WTC11 (cell line): ENCODE measurements at regions not wholly inside any gene's neighbourhood (a gene's known extent, or its start where the extent isn't known, plus 50 kb on each side); places are given as distances from the start of the nearest gene placed in this dataset.

Experiments used
- ATAC-seq: fragments of 200-7000 bp; cut with Tn5 transposase; 2 replicates; pipeline ENCODE4 v1.10.0; 2021; ENCODE audit warnings: mild to moderate bottlenecking, moderate library complexity
- CTCF ChIA-PET: fragments of 300-600 bp; sonication (Branson Sonifier 250); formaldehyde crosslinking; loops from one replicate; lab custom pipeline; 2021; ENCODE audit warnings: antibody characterized with exemption; lab: Charles Lee
- POLR2A ChIA-PET: fragments of 350-600 bp; sonication (Branson Sonifier 250); formaldehyde crosslinking; loops from one replicate; lab custom pipeline; 2021; ENCODE audit warnings: antibody characterized with exemption; lab: Charles Lee
- DNase-seq: peaks from one replicate; pipeline ENCODE4 v3.0.0; 2021; ENCODE audit warnings: low spot score
- H3K27ac Mint-ChIP-seq: 2 replicates; pipeline ENCODE4 v1.8.0; 2021; ENCODE audit warnings: mixed read lengths
- H3K27me3 Mint-ChIP-seq: 2 replicates; pipeline ENCODE4 v1.8.0; 2021; ENCODE audit warnings: low read depth, mild to moderate bottlenecking, moderate library complexity, mixed read lengths
- H3K36me3 Mint-ChIP-seq: 2 replicates; pipeline ENCODE4 v1.8.0; 2021; ENCODE audit warnings: mixed read lengths
- H3K4me1 Mint-ChIP-seq: 2 replicates; pipeline ENCODE4 v1.8.0; 2022; ENCODE audit warnings: mixed read lengths
- H3K4me3 Mint-ChIP-seq: 2 replicates; pipeline ENCODE4 v1.8.0; 2021; ENCODE audit warnings: mild to moderate bottlenecking, moderate library complexity, mixed read lengths
- H3K9me3 Mint-ChIP-seq: 2 replicates; pipeline ENCODE4 v1.8.0; 2021; ENCODE audit warnings: mixed read lengths
- ESRRA ChIP-seq: sonication (generic); formaldehyde crosslinking; IDR thresholded peaks from 2 replicates; pipeline ENCODE4 v1.8.1; 2022; ENCODE audit warnings: mild to moderate bottlenecking, missing genetic modification reagents, borderline replicate concordance
- FOXP1 ChIP-seq: sonication (generic); formaldehyde crosslinking; IDR thresholded peaks from 2 replicates; pipeline ENCODE4 v1.8.0; 2022; ENCODE audit warnings: missing genetic modification reagents, mild to moderate bottlenecking, moderate library complexity, borderline replicate concordance
- NFE2L1 ChIP-seq: sonication (generic); formaldehyde crosslinking; IDR thresholded peaks from 2 replicates; pipeline ENCODE4 v1.8.1; 2023; ENCODE audit warnings: missing genetic modification reagents
- NFYB ChIP-seq: sonication (generic); formaldehyde crosslinking; conservative IDR thresholded peaks from 2 replicates; pipeline ENCODE4 v1.8.0; 2022; ENCODE audit warnings: low read depth, missing genetic modification reagents
- SOX15 ChIP-seq: fragments of 250-450 bp; sonication (Bioruptor Pico); IDR thresholded peaks from 2 replicates; pipeline ENCODE4 v1.9.0; 2021; ENCODE audit warnings: mild to moderate bottlenecking
- TEAD4 ChIP-seq: sonication (generic); formaldehyde crosslinking; IDR thresholded peaks from 2 replicates; pipeline ENCODE4 v1.8.0; 2022; ENCODE audit warnings: mild to moderate bottlenecking, missing genetic modification reagents
- ZNF121 ChIP-seq: sonication (generic); formaldehyde crosslinking; IDR thresholded peaks from 2 replicates; pipeline ENCODE4 v1.8.0; 2023; ENCODE audit warnings: missing genetic modification reagents
- ZNF138 ChIP-seq: sonication (generic); formaldehyde crosslinking; conservative IDR thresholded peaks from 2 replicates; pipeline ENCODE4 v1.8.1; 2022; ENCODE audit warnings: mild to moderate bottlenecking, moderate library complexity, missing genetic modification reagents
- ZNF416 ChIP-seq: fragments of 250-450 bp; sonication (Bioruptor Pico); IDR thresholded peaks from 2 replicates; pipeline ENCODE4 v1.9.0; 2021; ENCODE audit warnings: mild to moderate bottlenecking, inconsistent platforms
- TF ChIP-seq, protein P1 (sequence below): fragments of 250-450 bp; sonication (Bioruptor Pico); conservative IDR thresholded peaks from 2 replicates; pipeline ENCODE4 v1.9.0; 2021; ENCODE audit warnings: mild to moderate bottlenecking
- TF ChIP-seq, protein P2 (sequence below): sonication (generic); formaldehyde crosslinking; IDR thresholded peaks from 2 replicates; pipeline ENCODE4 v1.8.1; 2023; ENCODE audit warnings: mild to moderate bottlenecking, missing genetic modification reagents, moderate library complexity
- TF ChIP-seq, protein P3 (sequence below): sonication (generic); formaldehyde crosslinking; IDR thresholded peaks from 2 replicates; pipeline ENCODE4 v1.8.1; 2023; ENCODE audit warnings: mild to moderate bottlenecking, moderate library complexity, missing genetic modification reagents
- TF ChIP-seq, protein P4 (sequence below): sonication (generic); formaldehyde crosslinking; IDR thresholded peaks from 2 replicates; pipeline ENCODE4 v1.8.1; 2023; ENCODE audit warnings: mild to moderate bottlenecking, missing genetic modification reagents, borderline replicate concordance
- TF ChIP-seq, protein P5 (sequence below): fragments of 250-450 bp; sonication (Bioruptor Pico); IDR thresholded peaks from 2 replicates; pipeline ENCODE4 v1.9.0; 2021; ENCODE audit warnings: mild to moderate bottlenecking
- TF ChIP-seq, protein P6 (sequence below): sonication (generic); formaldehyde crosslinking; IDR thresholded peaks from 2 replicates; pipeline ENCODE4 v1.8.0; 2022; ENCODE audit warnings: mild to moderate bottlenecking, missing genetic modification reagents
- TF ChIP-seq, protein P7 (sequence below): fragments of 250-450 bp; sonication (Bioruptor Pico); IDR thresholded peaks from 2 replicates; pipeline ENCODE4 v2.1.2; 2022; ENCODE audit warnings: mild to moderate bottlenecking, moderate library complexity

DNA sequence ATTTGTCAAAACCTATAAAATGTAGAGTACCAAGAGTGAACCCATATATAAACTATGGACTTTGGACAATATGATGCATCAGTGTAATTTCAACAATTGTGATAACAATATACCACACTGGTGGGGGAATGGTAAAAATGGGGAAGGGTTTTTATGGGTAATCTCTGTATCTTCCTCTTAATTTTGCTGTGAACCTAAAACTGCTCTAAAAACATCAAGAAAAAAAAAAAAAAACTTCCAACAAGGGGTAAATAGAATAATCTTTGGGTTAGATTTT lies 592.0 kb upstream of the ADGRB3 start (continued):
- TF ChIP-seq, protein P1, sequence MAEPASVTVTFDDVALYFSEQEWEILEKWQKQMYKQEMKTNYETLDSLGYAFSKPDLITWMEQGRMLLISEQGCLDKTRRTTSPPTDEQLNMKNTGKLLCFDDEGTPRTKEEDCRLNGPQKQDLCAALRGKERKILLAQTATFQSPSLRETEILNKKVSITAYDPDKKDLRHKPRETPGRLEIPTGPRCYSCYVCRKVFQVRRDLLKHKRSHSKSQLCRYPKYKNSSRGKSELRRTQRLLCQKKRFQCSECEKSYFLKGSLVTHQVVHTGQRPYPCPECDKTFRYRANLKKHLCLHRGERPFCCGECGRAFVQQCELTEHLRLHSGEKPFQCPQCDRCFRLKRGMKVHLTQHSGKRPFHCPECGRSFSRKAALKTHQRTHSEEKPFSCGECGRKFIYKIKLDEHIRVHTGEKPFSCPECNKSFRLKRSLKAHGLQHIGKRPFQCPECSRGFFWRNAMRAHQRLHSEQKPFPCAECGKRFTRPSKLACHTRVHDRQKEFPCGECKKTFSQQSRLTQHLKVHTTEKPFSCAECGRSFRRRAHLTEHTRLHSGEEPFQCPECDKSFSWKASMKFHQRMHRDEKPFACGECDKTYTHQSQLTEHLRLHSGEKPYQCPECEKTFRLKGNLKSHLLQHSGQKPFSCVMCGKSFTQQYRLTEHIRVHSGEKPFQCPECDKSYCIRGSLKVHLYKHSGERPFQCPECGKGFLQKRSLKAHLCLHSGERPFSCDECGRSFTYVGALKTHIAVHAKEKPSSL (CRISPR knock-in tag) = no peak
- TF ChIP-seq, protein P2, sequence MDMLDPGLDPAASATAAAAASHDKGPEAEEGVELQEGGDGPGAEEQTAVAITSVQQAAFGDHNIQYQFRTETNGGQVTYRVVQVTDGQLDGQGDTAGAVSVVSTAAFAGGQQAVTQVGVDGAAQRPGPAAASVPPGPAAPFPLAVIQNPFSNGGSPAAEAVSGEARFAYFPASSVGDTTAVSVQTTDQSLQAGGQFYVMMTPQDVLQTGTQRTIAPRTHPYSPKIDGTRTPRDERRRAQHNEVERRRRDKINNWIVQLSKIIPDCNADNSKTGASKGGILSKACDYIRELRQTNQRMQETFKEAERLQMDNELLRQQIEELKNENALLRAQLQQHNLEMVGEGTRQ (CRISPR knock-in tag) = no peak
- TF ChIP-seq ZNF121 (CRISPR knock-in tag) (no peak), NFE2L1 (CRISPR knock-in tag) (no peak), NFYB (CRISPR knock-in tag) (no peak), ZNF416 (CRISPR knock-in tag) (no peak)
- TF ChIP-seq, protein P3, sequence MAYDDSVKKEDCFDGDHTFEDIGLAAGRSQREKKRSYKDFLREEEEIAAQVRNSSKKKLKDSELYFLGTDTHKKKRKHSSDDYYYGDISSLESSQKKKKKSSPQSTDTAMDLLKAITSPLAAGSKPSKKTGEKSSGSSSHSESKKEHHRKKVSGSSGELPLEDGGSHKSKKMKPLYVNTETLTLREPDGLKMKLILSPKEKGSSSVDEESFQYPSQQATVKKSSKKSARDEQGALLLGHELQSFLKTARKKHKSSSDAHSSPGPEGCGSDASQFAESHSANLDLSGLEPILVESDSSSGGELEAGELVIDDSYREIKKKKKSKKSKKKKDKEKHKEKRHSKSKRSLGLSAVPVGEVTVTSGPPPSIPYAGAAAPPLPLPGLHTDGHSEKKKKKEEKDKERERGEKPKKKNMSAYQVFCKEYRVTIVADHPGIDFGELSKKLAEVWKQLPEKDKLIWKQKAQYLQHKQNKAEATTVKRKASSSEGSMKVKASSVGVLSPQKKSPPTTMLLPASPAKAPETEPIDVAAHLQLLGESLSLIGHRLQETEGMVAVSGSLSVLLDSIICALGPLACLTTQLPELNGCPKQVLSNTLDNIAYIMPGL = no peak
- TF ChIP-seq, protein P4, sequence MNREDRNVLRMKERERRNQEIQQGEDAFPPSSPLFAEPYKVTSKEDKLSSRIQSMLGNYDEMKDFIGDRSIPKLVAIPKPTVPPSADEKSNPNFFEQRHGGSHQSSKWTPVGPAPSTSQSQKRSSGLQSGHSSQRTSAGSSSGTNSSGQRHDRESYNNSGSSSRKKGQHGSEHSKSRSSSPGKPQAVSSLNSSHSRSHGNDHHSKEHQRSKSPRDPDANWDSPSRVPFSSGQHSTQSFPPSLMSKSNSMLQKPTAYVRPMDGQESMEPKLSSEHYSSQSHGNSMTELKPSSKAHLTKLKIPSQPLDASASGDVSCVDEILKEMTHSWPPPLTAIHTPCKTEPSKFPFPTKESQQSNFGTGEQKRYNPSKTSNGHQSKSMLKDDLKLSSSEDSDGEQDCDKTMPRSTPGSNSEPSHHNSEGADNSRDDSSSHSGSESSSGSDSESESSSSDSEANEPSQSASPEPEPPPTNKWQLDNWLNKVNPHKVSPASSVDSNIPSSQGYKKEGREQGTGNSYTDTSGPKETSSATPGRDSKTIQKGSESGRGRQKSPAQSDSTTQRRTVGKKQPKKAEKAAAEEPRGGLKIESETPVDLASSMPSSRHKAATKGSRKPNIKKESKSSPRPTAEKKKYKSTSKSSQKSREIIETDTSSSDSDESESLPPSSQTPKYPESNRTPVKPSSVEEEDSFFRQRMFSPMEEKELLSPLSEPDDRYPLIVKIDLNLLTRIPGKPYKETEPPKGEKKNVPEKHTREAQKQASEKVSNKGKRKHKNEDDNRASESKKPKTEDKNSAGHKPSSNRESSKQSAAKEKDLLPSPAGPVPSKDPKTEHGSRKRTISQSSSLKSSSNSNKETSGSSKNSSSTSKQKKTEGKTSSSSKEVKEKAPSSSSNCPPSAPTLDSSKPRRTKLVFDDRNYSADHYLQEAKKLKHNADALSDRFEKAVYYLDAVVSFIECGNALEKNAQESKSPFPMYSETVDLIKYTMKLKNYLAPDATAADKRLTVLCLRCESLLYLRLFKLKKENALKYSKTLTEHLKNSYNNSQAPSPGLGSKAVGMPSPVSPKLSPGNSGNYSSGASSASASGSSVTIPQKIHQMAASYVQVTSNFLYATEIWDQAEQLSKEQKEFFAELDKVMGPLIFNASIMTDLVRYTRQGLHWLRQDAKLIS = no peak
- TF ChIP-seq, protein P5, sequence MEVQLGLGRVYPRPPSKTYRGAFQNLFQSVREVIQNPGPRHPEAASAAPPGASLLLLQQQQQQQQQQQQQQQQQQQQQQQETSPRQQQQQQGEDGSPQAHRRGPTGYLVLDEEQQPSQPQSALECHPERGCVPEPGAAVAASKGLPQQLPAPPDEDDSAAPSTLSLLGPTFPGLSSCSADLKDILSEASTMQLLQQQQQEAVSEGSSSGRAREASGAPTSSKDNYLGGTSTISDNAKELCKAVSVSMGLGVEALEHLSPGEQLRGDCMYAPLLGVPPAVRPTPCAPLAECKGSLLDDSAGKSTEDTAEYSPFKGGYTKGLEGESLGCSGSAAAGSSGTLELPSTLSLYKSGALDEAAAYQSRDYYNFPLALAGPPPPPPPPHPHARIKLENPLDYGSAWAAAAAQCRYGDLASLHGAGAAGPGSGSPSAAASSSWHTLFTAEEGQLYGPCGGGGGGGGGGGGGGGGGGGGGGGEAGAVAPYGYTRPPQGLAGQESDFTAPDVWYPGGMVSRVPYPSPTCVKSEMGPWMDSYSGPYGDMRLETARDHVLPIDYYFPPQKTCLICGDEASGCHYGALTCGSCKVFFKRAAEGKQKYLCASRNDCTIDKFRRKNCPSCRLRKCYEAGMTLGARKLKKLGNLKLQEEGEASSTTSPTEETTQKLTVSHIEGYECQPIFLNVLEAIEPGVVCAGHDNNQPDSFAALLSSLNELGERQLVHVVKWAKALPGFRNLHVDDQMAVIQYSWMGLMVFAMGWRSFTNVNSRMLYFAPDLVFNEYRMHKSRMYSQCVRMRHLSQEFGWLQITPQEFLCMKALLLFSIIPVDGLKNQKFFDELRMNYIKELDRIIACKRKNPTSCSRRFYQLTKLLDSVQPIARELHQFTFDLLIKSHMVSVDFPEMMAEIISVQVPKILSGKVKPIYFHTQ (CRISPR knock-in tag) = no peak

DNA sequence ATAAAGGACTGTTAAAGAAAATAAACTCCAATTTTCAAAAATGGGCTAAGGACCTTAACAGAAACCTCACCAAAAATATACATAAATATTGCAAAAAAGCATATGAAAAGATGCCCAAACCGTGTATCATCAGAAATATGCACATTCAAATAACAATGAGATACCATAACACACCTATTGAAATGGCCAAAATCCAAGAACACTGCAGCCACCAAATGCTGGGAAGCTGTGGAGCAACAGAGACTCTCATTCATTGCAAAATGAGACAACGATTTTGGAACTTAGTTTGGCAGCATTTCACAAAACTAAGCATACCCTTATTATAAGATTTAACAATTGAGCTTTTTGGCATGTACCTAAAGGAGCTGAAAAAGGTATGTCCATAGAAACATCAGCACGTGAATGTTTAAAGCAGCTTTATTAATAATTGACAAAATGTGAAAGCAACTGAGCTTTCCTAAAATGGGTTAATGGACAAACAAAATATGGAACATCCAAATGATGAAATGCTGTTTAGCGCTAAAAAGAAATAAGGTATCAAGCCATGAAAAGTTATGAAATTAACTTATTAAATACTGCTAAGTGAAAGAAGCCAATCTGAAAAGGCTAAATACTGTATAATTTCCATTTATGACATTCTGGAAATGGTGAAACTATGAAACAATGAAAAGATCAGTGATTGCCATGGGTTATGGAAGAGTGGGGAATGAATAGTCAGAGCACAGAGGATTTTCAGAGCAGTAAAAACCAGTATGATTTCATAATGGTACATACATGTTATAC lies 592.6 kb upstream of the ADGRB3 start:
- no peak for DNase-seq
- Mint-ChIP-seq H3K9me3 (peaks cover 25% of the 10 kb centered on the region), H3K4me1 (peaks cover 76% of the 10 kb centered on the region), H3K36me3 (peaks cover 25% of the 10 kb centered on the region), H3K4me3 (no peak overlapping the region), H3K27me3 (no peaks in the 10 kb centered on the region), H3K27ac (peak overlapping the region; percentile 32; the same call in 1 of the 2 replicates)
- ATAC-seq = no peak
- ChIA-PET CTCF (no interaction called here), POLR2A (no interaction called here)
- TF ChIP-seq, protein P3 = no peak
- TF ChIP-seq, protein P6, sequence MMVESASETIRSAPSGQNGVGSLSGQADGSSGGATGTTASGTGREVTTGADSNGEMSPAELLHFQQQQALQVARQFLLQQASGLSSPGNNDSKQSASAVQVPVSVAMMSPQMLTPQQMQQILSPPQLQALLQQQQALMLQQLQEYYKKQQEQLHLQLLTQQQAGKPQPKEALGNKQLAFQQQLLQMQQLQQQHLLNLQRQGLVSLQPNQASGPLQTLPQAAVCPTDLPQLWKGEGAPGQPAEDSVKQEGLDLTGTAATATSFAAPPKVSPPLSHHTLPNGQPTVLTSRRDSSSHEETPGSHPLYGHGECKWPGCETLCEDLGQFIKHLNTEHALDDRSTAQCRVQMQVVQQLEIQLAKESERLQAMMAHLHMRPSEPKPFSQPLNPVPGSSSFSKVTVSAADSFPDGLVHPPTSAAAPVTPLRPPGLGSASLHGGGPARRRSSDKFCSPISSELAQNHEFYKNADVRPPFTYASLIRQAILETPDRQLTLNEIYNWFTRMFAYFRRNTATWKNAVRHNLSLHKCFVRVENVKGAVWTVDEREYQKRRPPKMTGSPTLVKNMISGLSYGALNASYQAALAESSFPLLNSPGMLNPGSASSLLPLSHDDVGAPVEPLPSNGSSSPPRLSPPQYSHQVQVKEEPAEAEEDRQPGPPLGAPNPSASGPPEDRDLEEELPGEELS (CRISPR knock-in tag) = no peak
- TF ChIP-seq ESRRA (no peak), ZNF138 (CRISPR knock-in tag) (no peak), FOXP1 (no peak), TEAD4 (CRISPR knock-in tag) (no peak), SOX15 (CRISPR knock-in tag) (no peak), ZNF121 (CRISPR knock-in tag) (no peak)
- TF ChIP-seq, protein P7, sequence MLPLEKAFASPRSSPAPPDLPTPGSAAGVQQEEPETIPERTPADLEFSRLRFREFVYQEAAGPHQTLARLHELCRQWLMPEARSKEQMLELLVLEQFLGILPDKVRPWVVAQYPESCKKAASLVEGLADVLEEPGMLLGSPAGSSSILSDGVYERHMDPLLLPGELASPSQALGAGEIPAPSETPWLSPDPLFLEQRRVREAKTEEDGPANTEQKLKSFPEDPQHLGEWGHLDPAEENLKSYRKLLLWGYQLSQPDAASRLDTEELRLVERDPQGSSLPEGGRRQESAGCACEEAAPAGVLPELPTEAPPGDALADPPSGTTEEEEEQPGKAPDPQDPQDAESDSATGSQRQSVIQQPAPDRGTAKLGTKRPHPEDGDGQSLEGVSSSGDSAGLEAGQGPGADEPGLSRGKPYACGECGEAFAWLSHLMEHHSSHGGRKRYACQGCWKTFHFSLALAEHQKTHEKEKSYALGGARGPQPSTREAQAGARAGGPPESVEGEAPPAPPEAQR (CRISPR knock-in tag) = no peak
